ENCODE measurements at regions not wholly inside any gene's neighbourhood (a gene's known extent, or its start where the extent isn't known, plus 50 kb on each side); places are given as distances from the start of the nearest gene placed in this dataset.
A peak's percentile ranks its signal among the peaks of the same experiment; 100 is the strongest.

DNA sequence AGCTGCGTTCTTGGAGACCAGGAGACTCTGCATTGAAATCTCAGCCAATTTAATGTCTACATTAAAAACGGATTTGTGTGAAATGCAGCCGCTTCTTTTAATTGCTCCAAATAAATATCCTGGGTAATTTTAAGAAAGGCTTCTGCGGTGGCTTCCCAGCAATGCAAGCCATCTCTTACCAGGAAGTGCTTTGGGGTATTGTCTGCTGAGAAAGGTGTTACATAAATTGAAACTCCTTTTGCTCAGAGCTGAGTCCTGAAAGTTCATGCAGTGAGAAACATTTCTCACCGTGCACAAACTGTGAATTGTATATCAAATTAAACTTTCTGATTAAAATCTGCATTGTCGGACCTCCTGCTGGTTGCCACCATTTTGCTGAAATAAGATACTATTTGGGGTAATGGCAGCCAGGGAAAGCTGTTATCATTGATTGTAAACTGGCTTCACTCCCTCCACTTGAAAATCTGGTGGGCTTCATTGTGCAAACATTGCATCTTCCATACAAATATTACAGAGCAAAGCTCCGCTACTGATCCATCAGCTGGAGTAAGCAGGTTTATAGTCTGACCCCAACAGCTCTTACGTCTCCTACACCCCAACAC, 59.5 kb downstream of the ZIC5 start:
- H3K4me1 Mint-ChIP-seq: peaks cover 23% of the 10 kb centered on the region
- no peaks in the 10 kb centered on the region for H3K9me3 Mint-ChIP-seq
- DNase-seq (no peak), ATAC-seq (peak; percentile 53)
- H3K27me3 Mint-ChIP-seq: peaks cover 73% of the 10 kb centered on the region
- peak overlapping the region in 1 of 2 donors; percentile 3 for H3K4me3 Mint-ChIP-seq
- H3K27ac Mint-ChIP-seq: no peak overlapping the region

GRCh38 chr13:99911069-99911964, 60.2 kb downstream of the ZIC5 start:
- Mint-ChIP-seq H3K9me3 (no peaks in the 10 kb centered on the region), H3K27ac (no peak overlapping the region), H3K4me1 (peaks cover 20% of the 10 kb centered on the region), H3K4me3 (peak overlapping the region in 1 of 2 donors; percentile 3), H3K27me3 (peaks cover 70% of the 10 kb centered on the region)
- DNase-seq (no peak), ATAC-seq (no peak)

DNA sequence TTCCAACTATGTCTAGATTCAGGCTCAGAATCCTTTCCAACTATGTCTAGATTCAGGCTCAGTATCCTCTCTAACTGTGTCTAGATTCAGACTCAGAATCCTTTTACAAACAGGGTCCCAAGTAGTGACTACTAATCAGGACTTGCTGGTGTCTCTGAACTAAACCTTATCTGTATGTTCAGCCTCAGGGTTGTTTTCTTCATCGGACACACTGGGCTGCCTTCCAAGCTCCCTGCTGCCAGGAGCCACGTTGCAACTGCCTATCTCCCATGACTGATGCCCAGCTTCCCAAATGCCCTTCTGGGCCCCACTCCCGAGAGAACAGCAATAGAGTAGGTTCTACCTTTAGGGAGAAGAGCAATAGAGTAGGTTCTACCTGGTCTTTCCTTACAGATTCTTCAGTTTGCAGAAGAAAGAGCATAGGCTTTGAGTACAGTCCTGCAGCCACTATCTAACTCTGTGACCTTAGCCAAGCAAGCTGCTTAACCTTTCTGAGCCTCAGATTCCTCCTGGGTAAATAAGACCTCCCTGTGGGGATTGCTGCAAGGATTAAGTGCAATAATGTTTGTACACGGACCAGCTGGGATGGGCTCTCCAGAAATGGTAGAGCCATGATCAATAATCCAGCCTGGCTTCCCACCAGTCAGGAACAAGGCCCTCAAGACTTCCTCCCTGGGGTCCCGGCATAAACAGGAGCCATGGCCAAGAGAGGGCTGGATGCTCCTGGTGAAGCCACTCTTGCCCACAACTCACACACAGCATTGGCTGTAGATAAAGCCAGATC, 61.5 kb downstream of the ZIC5 start:
- Mint-ChIP-seq H3K27ac (no peak overlapping the region), H3K4me3 (no peak overlapping the region), H3K27me3 (peaks cover 72% of the 10 kb centered on the region), H3K9me3 (no peaks in the 10 kb centered on the region), H3K4me1 (peaks cover 17% of the 10 kb centered on the region)
- ATAC-seq (no peak), DNase-seq (no peak)

- ATAC-seq (no peak), DNase-seq (no peak)
- H3K27ac Mint-ChIP-seq: no peak overlapping the region
- H3K4me1 Mint-ChIP-seq: peaks cover 17% of the 10 kb centered on the region
- no peak overlapping the region for H3K4me3 Mint-ChIP-seq
- H3K9me3 Mint-ChIP-seq: no peaks in the 10 kb centered on the region
- peaks cover 72% of the 10 kb centered on the region for H3K27me3 Mint-ChIP-seq
Observed at GRCh38 chr13:99909097-99909835, 62.3 kb downstream of the ZIC5 start.

- ATAC-seq (no peak), DNase-seq (no peak)
- Mint-ChIP-seq H3K27me3 (peaks cover 70% of the 10 kb centered on the region), H3K9me3 (no peaks in the 10 kb centered on the region), H3K4me3 (no peak overlapping the region), H3K27ac (no peak overlapping the region), H3K4me1 (peaks cover 14% of the 10 kb centered on the region)
Observed at GRCh38 chr13:99908140-99908803, 63.3 kb downstream of the ZIC5 start.

DNA sequence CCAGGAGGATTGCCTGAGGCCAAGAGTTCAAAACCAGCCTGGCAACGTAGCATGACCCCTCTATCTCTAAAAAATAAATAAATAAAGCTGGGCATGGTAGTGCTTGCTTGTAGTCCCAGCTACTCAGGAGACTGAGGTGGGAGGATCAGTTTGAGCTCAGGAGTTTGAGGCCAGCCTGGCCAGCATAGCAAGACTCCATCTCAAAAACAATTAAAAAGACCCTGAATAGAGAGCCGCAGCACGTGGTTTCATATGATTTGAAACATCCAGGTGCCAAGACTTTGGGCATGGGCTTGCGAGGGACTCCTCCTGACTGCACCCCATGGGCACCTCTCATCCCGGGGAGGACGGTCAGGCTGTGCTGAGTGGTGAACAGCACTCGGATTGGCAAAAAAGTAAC, 63.9 kb downstream of the ZIC5 start:
- Mint-ChIP-seq H3K4me1 (peaks cover 10% of the 10 kb centered on the region), H3K27ac (no peak overlapping the region), H3K4me3 (no peak overlapping the region), H3K9me3 (no peaks in the 10 kb centered on the region), H3K27me3 (peaks cover 73% of the 10 kb centered on the region)
- DNase-seq: no peak
- no peak for ATAC-seq

DNA sequence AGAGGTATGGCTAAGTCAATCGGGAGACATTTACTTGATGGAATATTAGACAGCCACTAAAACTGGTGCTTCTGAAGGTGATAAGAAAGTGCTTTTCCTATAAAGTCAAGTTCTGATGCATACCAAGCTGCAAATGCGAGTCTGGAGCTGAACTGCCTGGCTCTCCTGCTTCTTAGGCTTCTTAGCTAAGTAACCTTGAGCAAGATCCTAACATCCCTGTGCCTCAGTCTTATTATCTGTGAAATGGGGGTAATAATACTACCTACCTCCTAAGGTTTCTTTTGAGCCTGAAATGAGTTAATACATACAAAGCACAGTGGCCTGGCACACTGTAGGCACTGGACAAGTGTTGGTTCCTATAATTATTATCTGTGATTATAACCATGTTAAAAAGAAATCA, 64.5 kb downstream of the ZIC5 start:
- Mint-ChIP-seq H3K27ac (no peak overlapping the region), H3K27me3 (peaks cover 74% of the 10 kb centered on the region), H3K9me3 (no peaks in the 10 kb centered on the region), H3K4me1 (peaks cover 10% of the 10 kb centered on the region), H3K4me3 (no peak overlapping the region)
- ATAC-seq (no peak), DNase-seq (no peak)

- Mint-ChIP-seq H3K4me3 (no peak overlapping the region), H3K9me3 (no peaks in the 10 kb centered on the region), H3K4me1 (no peaks in the 10 kb centered on the region), H3K27me3 (peaks cover 69% of the 10 kb centered on the region), H3K27ac (no peak overlapping the region)
- DNase-seq (no peak), ATAC-seq (no peak)
Observed at GRCh38 chr13:99905814-99906213, 65.8 kb downstream of the ZIC5 start.

DNA sequence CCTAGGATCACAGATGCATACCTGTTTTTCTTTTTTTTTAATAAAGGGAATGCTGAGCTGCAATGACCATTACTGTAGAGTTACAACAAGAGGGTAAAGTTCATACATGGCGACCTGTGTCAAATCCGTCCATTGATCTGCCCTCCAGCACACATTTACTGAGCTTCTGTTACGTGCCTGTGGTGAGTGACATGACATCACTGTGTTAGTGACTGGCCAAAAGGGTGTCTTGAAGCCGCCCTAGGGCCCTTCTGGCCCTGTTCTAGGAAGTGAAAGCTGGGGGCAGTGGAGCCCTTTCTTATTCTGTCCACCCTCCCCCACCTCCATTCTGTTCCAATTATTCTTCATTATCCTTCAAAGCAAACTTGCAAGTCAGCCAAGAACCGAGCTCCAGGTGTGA, 66.3 kb downstream of the ZIC5 start:
- Mint-ChIP-seq H3K27ac (no peak overlapping the region), H3K9me3 (no peaks in the 10 kb centered on the region), H3K4me3 (no peak overlapping the region), H3K27me3 (peaks cover 69% of the 10 kb centered on the region), H3K4me1 (peaks cover 4% of the 10 kb centered on the region)
- DNase-seq (no peak), ATAC-seq (no peak)

DNA sequence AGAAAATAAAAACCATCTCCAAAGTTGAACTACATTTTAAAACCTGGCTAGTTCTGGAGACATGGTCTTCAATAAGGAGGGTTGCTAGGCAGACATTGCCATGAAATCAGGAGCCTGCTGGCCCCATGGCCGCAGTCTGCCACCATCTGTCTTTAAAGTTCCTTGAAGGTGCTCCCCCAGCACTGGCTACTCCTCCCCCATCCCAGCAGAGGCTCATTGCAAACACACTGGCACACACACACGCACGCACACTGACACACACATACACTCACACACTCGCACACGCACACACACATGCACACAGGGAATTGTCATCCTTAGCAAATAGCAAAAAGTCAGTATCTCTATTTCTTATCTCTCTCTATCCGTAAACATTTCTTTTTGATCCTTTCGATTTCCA, 68.4 kb downstream of the ZIC5 start:
- ATAC-seq (no peak), DNase-seq (no peak)
- peak overlapping the region in 1 of 2 donors; percentile 80 for H3K27ac Mint-ChIP-seq
- H3K4me3 Mint-ChIP-seq: no peak overlapping the region
- H3K27me3 Mint-ChIP-seq: peaks cover 71% of the 10 kb centered on the region
- H3K4me1 Mint-ChIP-seq: peaks cover 6% of the 10 kb centered on the region
- no peaks in the 10 kb centered on the region for H3K9me3 Mint-ChIP-seq

DNA sequence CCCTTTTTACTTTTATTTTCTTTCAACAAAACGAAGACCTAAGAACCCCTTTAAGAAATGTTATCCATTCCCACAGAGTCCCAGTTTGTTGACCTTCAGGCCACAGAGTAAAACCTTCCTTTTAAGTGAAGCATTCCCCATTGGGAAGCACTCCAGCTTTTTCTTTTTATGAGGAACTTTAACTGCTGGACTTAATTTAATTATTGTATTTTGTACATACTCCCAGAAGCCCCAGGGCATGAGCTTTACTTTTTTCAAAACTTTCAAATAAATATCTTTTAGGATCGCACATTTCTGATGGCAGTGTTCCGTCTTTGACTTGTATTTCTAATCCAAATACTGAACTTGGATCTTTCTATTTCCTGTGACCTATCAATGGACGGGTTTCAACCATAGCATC, 68.9 kb downstream of the ZIC5 start:
- H3K4me3 Mint-ChIP-seq: no peak overlapping the region

DNA sequence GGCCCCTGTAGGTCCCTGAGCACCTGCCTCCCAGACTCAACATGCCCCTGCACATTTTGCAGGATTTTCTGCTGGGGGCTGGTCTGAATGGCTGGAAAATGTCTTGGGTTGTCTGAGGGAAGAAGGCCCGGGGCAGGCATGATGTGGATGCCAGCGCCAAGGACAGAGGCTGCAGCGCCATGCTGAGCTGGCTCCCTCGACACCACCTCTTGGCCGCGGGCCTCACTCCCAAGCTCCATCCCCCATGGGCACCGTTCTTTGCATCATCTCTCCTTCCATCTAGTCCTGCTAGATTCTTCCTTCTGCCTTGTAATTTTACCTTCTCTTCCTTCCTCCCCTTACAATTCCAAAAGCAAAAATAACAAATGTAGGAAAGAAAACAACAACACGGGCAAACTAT, 70.6 kb downstream of the ZIC5 start:
- DNase-seq (no peak), ATAC-seq (no peak)
- Mint-ChIP-seq H3K4me3 (no peak overlapping the region), H3K9me3 (no peaks in the 10 kb centered on the region), H3K27ac (no peak overlapping the region), H3K4me1 (peaks cover 6% of the 10 kb centered on the region), H3K27me3 (peaks cover 82% of the 10 kb centered on the region)

More for the DNA sequence above, 68.9 kb downstream of the ZIC5 start:
- H3K4me1 Mint-ChIP-seq: peaks cover 6% of the 10 kb centered on the region
- ATAC-seq: no peak
- H3K9me3 Mint-ChIP-seq: no peaks in the 10 kb centered on the region
- H3K27ac Mint-ChIP-seq: no peak overlapping the region
- no peak for DNase-seq
- H3K27me3 Mint-ChIP-seq: peaks cover 71% of the 10 kb centered on the region

DNA sequence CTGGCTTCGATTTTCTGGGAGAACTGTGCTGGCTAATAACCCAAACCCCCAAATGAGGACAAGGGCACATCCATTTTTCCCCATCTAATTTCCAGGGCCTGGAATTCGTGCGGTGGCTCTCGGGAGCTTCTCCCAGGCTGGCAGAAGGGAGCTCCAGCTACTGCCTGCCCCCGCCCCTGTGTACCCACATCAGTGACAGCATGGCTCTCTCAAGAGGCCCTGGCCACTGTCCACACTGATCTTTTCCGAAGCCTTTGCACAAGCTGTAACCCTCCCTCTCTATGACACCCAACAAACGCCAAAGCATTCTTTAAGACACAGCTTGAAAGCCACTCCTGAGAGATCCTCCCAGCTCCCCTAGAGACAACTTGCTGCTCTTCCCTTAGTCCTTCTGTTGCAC, 73.1 kb downstream of the ZIC5 start:
- Mint-ChIP-seq H3K27me3 (peaks cover 81% of the 10 kb centered on the region), H3K9me3 (no peaks in the 10 kb centered on the region), H3K4me1 (peaks cover 24% of the 10 kb centered on the region), H3K4me3 (no peak overlapping the region), H3K27ac (no peak overlapping the region)
- no peak for DNase-seq
- ATAC-seq: no peak

DNA sequence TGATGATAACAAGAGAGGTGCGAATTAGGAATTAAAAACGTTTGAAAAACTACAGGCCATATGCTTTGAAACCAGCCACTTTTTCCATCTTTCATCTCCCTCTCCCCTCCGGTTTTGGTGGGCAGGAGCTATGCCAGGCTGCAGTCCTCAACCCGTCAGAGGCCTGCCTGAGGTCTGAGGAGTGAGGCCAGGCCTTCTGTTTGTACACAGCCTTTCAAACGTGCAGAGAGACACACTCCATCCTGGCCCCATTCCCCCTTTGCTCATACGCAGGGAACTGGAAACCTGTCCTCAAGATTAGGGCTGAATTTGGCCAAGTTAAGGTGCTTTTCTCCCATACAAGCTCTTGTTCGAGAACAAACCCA, 74.5 kb downstream of the ZIC5 start:
- Mint-ChIP-seq H3K27ac (no peak overlapping the region), H3K9me3 (no peaks in the 10 kb centered on the region), H3K4me1 (peaks cover 24% of the 10 kb centered on the region), H3K27me3 (peaks cover 73% of the 10 kb centered on the region), H3K4me3 (peak overlapping the region in 1 of 2 donors; percentile 19)
- DNase-seq (no peak), ATAC-seq (no peak)

Data from stimulated activated naive CD8-positive, alpha-beta T cell treated with anti-CD3 and anti-CD28 coated beads, Interleukin-15, amount 100 ng/mL, for 72 hours (primary cell).